GM23338 (cell line): ENCODE measurements at regions not wholly inside any gene's neighbourhood (a gene's known extent, or its start where the extent isn't known, plus 50 kb on each side); places are given as distances from the start of the nearest gene placed in this dataset.
A peak's percentile ranks its signal among the peaks of the same experiment; 100 is the strongest.

ENCODE experiments used
- ATAC-seq: fragments of 200-7000 bp; cut with Tn5 transposase; 3 replicates; pipeline ENCODE4 v1.9.1; 2020
- DNase-seq: peaks from one replicate; pipeline ENCODE4 v3.0.0-alpha.2; 2015; ENCODE audit warnings: low spot score
- H2AFZ ChIP-seq: fragments of 200-600 bp; sonication (generic); 2 replicates; pipeline ENCODE4 v1.8.0; 2016; ENCODE audit warnings: antibody characterized with exemption, mild to moderate bottlenecking, moderate library complexity
- H3F3A ChIP-seq: fragments of 200-600 bp; sonication (generic); replicated peaks from 2 replicates; pipeline ENCODE4 v1.8.0; 2017; ENCODE audit warnings: antibody characterized with exemption, mixed run types, low read depth
- H3K27ac ChIP-seq: fragments of 200-600 bp; sonication (generic); 2 replicates; pipeline ENCODE4 v1.6.1; 2016; ENCODE audit warnings: low read depth
- H3K27me3 ChIP-seq: fragments of 200-600 bp; sonication (generic); 2 replicates; pipeline ENCODE4 v1.8.0; 2016; ENCODE audit warnings: mild to moderate bottlenecking, mixed run types, moderate library complexity; ENCODE audit not compliant: insufficient read depth
- H3K36me3 ChIP-seq: fragments of 200-600 bp; sonication (generic); 2 replicates; pipeline ENCODE4 v1.8.0; 2016; ENCODE audit warnings: mild to moderate bottlenecking; ENCODE audit not compliant: insufficient read depth
- H3K4me1 ChIP-seq: fragments of 200-600 bp; sonication (generic); 2 replicates; pipeline ENCODE4 v1.8.0; 2016; ENCODE audit warnings: mild to moderate bottlenecking, moderate library complexity; ENCODE audit not compliant: insufficient read depth
- H3K4me2 ChIP-seq: fragments of 200-600 bp; sonication (generic); 2 replicates; pipeline ENCODE4 v1.7.1; 2017; ENCODE audit warnings: mixed run types
- H3K4me3 ChIP-seq: fragments of 200-600 bp; sonication (generic); 2 replicates; pipeline ENCODE4 v1.6.1; 2016; ENCODE audit warnings: mixed run types
- H3K79me2 ChIP-seq: fragments of 200-600 bp; sonication (generic); replicated peaks from 2 replicates; pipeline ENCODE4 v1.8.0; 2017; ENCODE audit warnings: mild to moderate bottlenecking; ENCODE audit not compliant: insufficient read depth
- H3K9me2 ChIP-seq: fragments of 200-600 bp; sonication (generic); 2 replicates; pipeline ENCODE4 v1.8.0; 2017; ENCODE audit not compliant: insufficient read depth
- H4K20me1 ChIP-seq: fragments of 200-600 bp; sonication (generic); replicated peaks from 2 replicates; pipeline ENCODE4 v1.8.0; 2017; ENCODE audit warnings: mild to moderate bottlenecking; ENCODE audit not compliant: insufficient read depth
- H3K27ac Mint-ChIP-seq: 2 replicates; pipeline ENCODE4 v1.8.0; 2020; ENCODE audit warnings: inconsistent platforms, mild to moderate bottlenecking, moderate library complexity, mixed read lengths
- H3K27me3 Mint-ChIP-seq: 3 replicates; pipeline ENCODE4 v1.8.0; 2022; ENCODE audit warnings: low read depth, mild to moderate bottlenecking, moderate library complexity, mixed read lengths, inconsistent platforms; ENCODE audit not compliant: insufficient read depth, poor library complexity
- H3K36me3 Mint-ChIP-seq: 3 replicates; pipeline ENCODE4 v1.8.0; 2021; ENCODE audit warnings: low read depth, mild to moderate bottlenecking, inconsistent platforms, moderate library complexity, mixed read lengths
- H3K4me1 Mint-ChIP-seq: 3 replicates; pipeline ENCODE4 v1.8.0; 2020; ENCODE audit warnings: mild to moderate bottlenecking, inconsistent platforms, mixed read lengths
- H3K4me3 Mint-ChIP-seq: 3 replicates; pipeline ENCODE4 v1.8.0; 2021; ENCODE audit warnings: moderate library complexity, mild to moderate bottlenecking, inconsistent platforms, mixed read lengths
- H3K9me3 Mint-ChIP-seq: 3 replicates; pipeline ENCODE4 v1.8.0; 2020; ENCODE audit warnings: moderate library complexity, mild to moderate bottlenecking, inconsistent platforms, mixed read lengths
- CREB1 ChIP-seq: fragments of 250-450 bp; sonication (Bioruptor Pico); IDR thresholded peaks from 2 replicates; pipeline ENCODE4 v1.5.0; 2020; ENCODE audit warnings: low read depth, mild to moderate bottlenecking, moderate library complexity
- ETS1 ChIP-seq: IDR thresholded peaks from 2 replicates; pipeline ENCODE4 v1.6.1; 2016; ENCODE audit warnings: antibody characterized with exemption
- EZH2 ChIP-seq: fragments of 200-600 bp; sonication (generic); IDR thresholded peaks from one replicate; pipeline ENCODE4 v1.8.0; 2017; ENCODE audit warnings: antibody characterized with exemption, mild to moderate bottlenecking, low read depth; ENCODE audit not compliant: unreplicated experiment
- EZH2phosphoT487 ChIP-seq: fragments of 200-600 bp; sonication (generic); IDR thresholded peaks from one replicate; pipeline ENCODE4 v1.8.1; 2018; ENCODE audit warnings: antibody characterized with exemption; ENCODE audit not compliant: unreplicated experiment
- JUNB ChIP-seq: IDR thresholded peaks from one replicate; pipeline ENCODE4 v1.6.1; 2016; ENCODE audit warnings: antibody characterized with exemption; ENCODE audit not compliant: unreplicated experiment
- NANOG ChIP-seq: IDR thresholded peaks from 2 replicates; pipeline ENCODE4 v1.6.1; 2016; ENCODE audit warnings: antibody characterized with exemption, borderline replicate concordance
- POLR2AphosphoS5 ChIP-seq: IDR thresholded peaks from 2 replicates; pipeline ENCODE4 v1.6.1; 2016; ENCODE audit warnings: antibody characterized with exemption, low read depth
- STAT1 ChIP-seq: IDR thresholded peaks from one replicate; pipeline ENCODE4 v1.6.1; 2016; ENCODE audit warnings: antibody characterized with exemption; ENCODE audit not compliant: unreplicated experiment
- ZNF114 ChIP-seq: fragments of 250-450 bp; sonication (Bioruptor Pico); IDR thresholded peaks from 2 replicates; pipeline ENCODE4 v1.5.0; 2020; ENCODE audit warnings: mild to moderate bottlenecking, moderate library complexity
- ZNF331 ChIP-seq: fragments of 250-450 bp; sonication (Bioruptor Pico); IDR thresholded peaks from 2 replicates; pipeline ENCODE4 v1.5.0; 2020; ENCODE audit warnings: low read depth, mild to moderate bottlenecking, moderate library complexity
- ZNF462 ChIP-seq: fragments of 250-450 bp; sonication (Bioruptor Pico); IDR thresholded peaks from 2 replicates; pipeline ENCODE4 v1.5.0; 2020; ENCODE audit warnings: mild to moderate bottlenecking, moderate library complexity
- TF ChIP-seq, protein P1 (sequence below): IDR thresholded peaks from one replicate; pipeline ENCODE4 v1.6.1; 2018; ENCODE audit warnings: antibody characterized with exemption; ENCODE audit not compliant: unreplicated experiment
- TF ChIP-seq, protein P2 (sequence below), 2 experiments: fragments of 200-600 bp in 1 of 2; sonication (generic) in 1 of 2; conservative IDR thresholded peaks; 2 replicates each; pipeline versions ENCODE4 v1.5.1 to v1.6.1; 2016 to 2017; ENCODE audit warnings: antibody characterized with exemption in 2 of 2, low read depth in 2 of 2, mild to moderate bottlenecking in 2 of 2, moderate library complexity in 1 of 2

DNA sequence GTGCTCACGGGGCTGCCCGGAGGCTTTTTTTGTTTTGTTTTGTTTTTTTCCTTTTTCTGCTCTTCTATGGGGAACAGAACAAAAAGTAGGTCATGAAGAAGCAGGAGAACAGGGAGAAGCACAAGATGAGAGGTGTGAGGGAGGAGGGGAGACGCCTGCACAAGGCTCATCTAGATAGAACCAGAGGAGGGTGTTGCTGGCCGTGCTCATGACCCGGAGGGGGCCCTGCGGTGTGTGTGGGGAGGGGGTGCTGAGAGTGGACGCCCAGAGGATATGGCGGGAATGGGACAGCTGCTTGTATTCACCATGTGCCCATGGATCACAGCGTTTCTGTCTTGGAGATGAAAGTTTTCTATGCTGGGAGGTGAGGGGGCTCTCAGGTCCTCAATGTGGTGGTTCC lies 183.7 kb downstream of the FOXL1 start:
- Histone ChIP-seq H3F3A (no peaks in the 10 kb centered on the region), H3K4me1 (peaks cover 11% of the 10 kb centered on the region), H3K4me2 (peak overlapping the region; percentile 75), H3K27me3 (peaks cover 9% of the 10 kb centered on the region), H3K27ac (no peak overlapping the region; the same call in 1 of the 2 replicates), H3K4me3 (peak overlapping the region; percentile 48), H3K36me3 (no peaks in the 10 kb centered on the region), H3K79me2 (no peaks in the 10 kb centered on the region), H3K9me2 (no peaks in the 10 kb centered on the region), H2AFZ (peak overlapping the region; percentile 93), H4K20me1 (no peaks in the 10 kb centered on the region)
- H3K36me3 Mint-ChIP-seq, result no peaks in the 10 kb centered on the region
- H3K27me3 Mint-ChIP-seq, result peaks cover 22% of the 10 kb centered on the region
- H3K27ac Mint-ChIP-seq, result no peak overlapping the region
- peak overlapping the region; percentile 58; the same call in 1 of the 3 replicates for H3K4me3 Mint-ChIP-seq
- ATAC-seq (no peak; the same call in 2 of the 3 replicates), DNase-seq (no peak)
- peaks cover 44% of the 10 kb centered on the region for H3K4me1 Mint-ChIP-seq
- TF ChIP-seq NANOG (no peak), POLR2AphosphoS5 (no peak), EZH2phosphoT487 (no peak), JUNB (no peak), ZNF462 (CRISPR knock-in tag) (no peak), ETS1 (no peak), CREB1 (CRISPR knock-in tag) (no peak), EZH2 (no peak), ZNF114 (no peak), STAT1 (no peak), ZNF331 (CRISPR knock-in tag) (no peak)
- TF ChIP-seq, protein P1, sequence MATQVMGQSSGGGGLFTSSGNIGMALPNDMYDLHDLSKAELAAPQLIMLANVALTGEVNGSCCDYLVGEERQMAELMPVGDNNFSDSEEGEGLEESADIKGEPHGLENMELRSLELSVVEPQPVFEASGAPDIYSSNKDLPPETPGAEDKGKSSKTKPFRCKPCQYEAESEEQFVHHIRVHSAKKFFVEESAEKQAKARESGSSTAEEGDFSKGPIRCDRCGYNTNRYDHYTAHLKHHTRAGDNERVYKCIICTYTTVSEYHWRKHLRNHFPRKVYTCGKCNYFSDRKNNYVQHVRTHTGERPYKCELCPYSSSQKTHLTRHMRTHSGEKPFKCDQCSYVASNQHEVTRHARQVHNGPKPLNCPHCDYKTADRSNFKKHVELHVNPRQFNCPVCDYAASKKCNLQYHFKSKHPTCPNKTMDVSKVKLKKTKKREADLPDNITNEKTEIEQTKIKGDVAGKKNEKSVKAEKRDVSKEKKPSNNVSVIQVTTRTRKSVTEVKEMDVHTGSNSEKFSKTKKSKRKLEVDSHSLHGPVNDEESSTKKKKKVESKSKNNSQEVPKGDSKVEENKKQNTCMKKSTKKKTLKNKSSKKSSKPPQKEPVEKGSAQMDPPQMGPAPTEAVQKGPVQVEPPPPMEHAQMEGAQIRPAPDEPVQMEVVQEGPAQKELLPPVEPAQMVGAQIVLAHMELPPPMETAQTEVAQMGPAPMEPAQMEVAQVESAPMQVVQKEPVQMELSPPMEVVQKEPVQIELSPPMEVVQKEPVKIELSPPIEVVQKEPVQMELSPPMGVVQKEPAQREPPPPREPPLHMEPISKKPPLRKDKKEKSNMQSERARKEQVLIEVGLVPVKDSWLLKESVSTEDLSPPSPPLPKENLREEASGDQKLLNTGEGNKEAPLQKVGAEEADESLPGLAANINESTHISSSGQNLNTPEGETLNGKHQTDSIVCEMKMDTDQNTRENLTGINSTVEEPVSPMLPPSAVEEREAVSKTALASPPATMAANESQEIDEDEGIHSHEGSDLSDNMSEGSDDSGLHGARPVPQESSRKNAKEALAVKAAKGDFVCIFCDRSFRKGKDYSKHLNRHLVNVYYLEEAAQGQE, result no peak
- TF ChIP-seq, protein P2, sequence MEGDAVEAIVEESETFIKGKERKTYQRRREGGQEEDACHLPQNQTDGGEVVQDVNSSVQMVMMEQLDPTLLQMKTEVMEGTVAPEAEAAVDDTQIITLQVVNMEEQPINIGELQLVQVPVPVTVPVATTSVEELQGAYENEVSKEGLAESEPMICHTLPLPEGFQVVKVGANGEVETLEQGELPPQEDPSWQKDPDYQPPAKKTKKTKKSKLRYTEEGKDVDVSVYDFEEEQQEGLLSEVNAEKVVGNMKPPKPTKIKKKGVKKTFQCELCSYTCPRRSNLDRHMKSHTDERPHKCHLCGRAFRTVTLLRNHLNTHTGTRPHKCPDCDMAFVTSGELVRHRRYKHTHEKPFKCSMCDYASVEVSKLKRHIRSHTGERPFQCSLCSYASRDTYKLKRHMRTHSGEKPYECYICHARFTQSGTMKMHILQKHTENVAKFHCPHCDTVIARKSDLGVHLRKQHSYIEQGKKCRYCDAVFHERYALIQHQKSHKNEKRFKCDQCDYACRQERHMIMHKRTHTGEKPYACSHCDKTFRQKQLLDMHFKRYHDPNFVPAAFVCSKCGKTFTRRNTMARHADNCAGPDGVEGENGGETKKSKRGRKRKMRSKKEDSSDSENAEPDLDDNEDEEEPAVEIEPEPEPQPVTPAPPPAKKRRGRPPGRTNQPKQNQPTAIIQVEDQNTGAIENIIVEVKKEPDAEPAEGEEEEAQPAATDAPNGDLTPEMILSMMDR (conservative IDR thresholded peaks at IDR 0.05; ENCODE audit: low read depth in 2 of 2), result no peak
- no peaks in the 10 kb centered on the region for H3K9me3 Mint-ChIP-seq
